Neural cell (in vitro differentiated cells): ENCODE measurements at regions not wholly inside any gene's neighbourhood (a gene's known extent, or its start where the extent isn't known, plus 50 kb on each side); places are given as distances from the start of the nearest gene placed in this dataset.

Experiments
- EP300 ChIP-seq: fragments of 450-650 bp; conservative IDR thresholded peaks from 2 replicates; pipeline ENCODE4 v1.6.1; 2014; ENCODE audit warnings: antibody characterized with exemption, mild to moderate bottlenecking, moderate library complexity; ENCODE audit not compliant: poor library complexity, severe bottlenecking
- EZH2 ChIP-seq: fragments of 200-600, 300-800 bp; shearing (Covaris generic), sonication (generic); IDR thresholded peaks from 2 replicates; pipeline ENCODE4 v1.6.1; 2014; ENCODE audit warnings: antibody characterized with exemption, low read length, borderline replicate concordance, mild to moderate bottlenecking; ENCODE audit not compliant: insufficient read depth, poor library complexity, severe bottlenecking
- MXI1 ChIP-seq: fragments of 450-650 bp; conservative IDR thresholded peaks from 2 replicates; pipeline ENCODE4 v1.6.1; 2014; ENCODE audit warnings: antibody characterized with exemption, mild to moderate bottlenecking; ENCODE audit not compliant: poor library complexity, severe bottlenecking
- POLR2AphosphoS5 ChIP-seq: IDR thresholded peaks from 2 replicates; pipeline ENCODE4 v1.6.1; 2012
- RAD21 ChIP-seq: fragments of 450-650 bp; conservative IDR thresholded peaks from 2 replicates; pipeline ENCODE4 v1.6.1; 2014; ENCODE audit warnings: antibody characterized with exemption, mild to moderate bottlenecking, moderate library complexity
- REST ChIP-seq: IDR thresholded peaks from 2 replicates; pipeline ENCODE4 v1.6.1; 2012; ENCODE audit warnings: borderline replicate concordance
- SMC3 ChIP-seq: fragments of 450-650 bp; conservative IDR thresholded peaks from 2 replicates; pipeline ENCODE4 v1.6.1; 2014; ENCODE audit warnings: antibody characterized with exemption, mild to moderate bottlenecking, moderate library complexity; ENCODE audit not compliant: poor library complexity
- TAF1 ChIP-seq: IDR thresholded peaks from 2 replicates; pipeline ENCODE4 v1.6.1; 2012; ENCODE audit warnings: low read depth
- TF ChIP-seq, protein P1 (sequence below): fragments of 450-650 bp; IDR thresholded peaks from 2 replicates; pipeline ENCODE4 v1.5.1; 2014; ENCODE audit warnings: antibody characterized with exemption, mild to moderate bottlenecking, moderate library complexity; ENCODE audit not compliant: poor library complexity, severe bottlenecking

DNA sequence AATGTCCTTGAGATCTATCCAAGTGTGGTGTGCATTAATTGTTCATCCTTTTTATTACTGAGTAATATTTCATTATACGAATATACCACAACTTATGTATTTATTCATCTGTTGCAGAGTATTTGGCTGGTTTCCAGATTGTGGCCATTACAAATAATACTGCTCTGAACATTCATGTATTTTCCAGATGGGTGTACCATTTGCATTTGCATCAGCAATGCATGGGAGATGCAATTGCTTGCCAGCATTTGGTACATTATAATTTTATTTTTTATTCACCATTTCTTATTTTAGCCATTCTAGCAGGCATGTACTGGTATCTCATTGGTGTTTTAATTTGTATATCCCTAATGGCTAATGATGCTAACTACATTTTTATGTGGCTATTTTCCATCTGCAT is 162.4 kb downstream of the SCG2 start:
- TF ChIP-seq, protein P1, sequence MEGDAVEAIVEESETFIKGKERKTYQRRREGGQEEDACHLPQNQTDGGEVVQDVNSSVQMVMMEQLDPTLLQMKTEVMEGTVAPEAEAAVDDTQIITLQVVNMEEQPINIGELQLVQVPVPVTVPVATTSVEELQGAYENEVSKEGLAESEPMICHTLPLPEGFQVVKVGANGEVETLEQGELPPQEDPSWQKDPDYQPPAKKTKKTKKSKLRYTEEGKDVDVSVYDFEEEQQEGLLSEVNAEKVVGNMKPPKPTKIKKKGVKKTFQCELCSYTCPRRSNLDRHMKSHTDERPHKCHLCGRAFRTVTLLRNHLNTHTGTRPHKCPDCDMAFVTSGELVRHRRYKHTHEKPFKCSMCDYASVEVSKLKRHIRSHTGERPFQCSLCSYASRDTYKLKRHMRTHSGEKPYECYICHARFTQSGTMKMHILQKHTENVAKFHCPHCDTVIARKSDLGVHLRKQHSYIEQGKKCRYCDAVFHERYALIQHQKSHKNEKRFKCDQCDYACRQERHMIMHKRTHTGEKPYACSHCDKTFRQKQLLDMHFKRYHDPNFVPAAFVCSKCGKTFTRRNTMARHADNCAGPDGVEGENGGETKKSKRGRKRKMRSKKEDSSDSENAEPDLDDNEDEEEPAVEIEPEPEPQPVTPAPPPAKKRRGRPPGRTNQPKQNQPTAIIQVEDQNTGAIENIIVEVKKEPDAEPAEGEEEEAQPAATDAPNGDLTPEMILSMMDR = no peak
- TF ChIP-seq REST (no peak), TAF1 (no peak), EP300 (no peak), POLR2AphosphoS5 (no peak), EZH2 (no peak), RAD21 (no peak), MXI1 (no peak), SMC3 (no peak)
